ENCODE measurements at regions not wholly inside any gene's neighbourhood (a gene's known extent, or its start where the extent isn't known, plus 50 kb on each side); places are given as distances from the start of the nearest gene placed in this dataset.

- TF ChIP-seq ZNF274 (IDR thresholded peaks at IDR 0.05; ENCODE audit: low read depth, low read length) (no peak), SUZ12 (IDR thresholded peaks at IDR 0.05; ENCODE audit: extremely low read depth, insufficient read depth, insufficient read length) (no peak)
Observed at GRCh38 chr2:8260213-8260612, 421.6 kb upstream of the ID2 start.

All from NT2/D1 (cell line).